ENCODE measurements at regions not wholly inside any gene's neighbourhood (a gene's known extent, or its start where the extent isn't known, plus 50 kb on each side); places are given as distances from the start of the nearest gene placed in this dataset.

GRCh38 chr6:53446151-53446550 is 97.4 kb upstream of the ELOVL5 start:
- Histone ChIP-seq H3K27ac (no peak overlapping the region), H3K9me3 (no peaks in the 10 kb centered on the region), H3K4me1 (no peaks in the 10 kb centered on the region), H3K36me3 (ENCODE audit: insufficient read depth in 1 of 2, low read depth in 1 of 2) (no peaks in the 10 kb centered on the region), H3K4me3 (no peak overlapping the region), H3K27me3 (ENCODE audit: insufficient read depth in 3 of 3, low read length in 2 of 3) (no peaks in the 10 kb centered on the region)
- TF ChIP-seq CTCF (IDR thresholded peaks at IDR 0.05), result no peak
- WGBS, 3 donors, result 65 to 74% (median 66%) methylated on average over 2 of the region's 2 CpGs
- intact Hi-C loops (cut with DNase I), result no loop called here
- ATAC-seq, result no peak
- no peak for DNase-seq

- Histone ChIP-seq H3K36me3 (ENCODE audit: insufficient read depth in 1 of 2, low read depth in 1 of 2) (no peaks in the 10 kb centered on the region), H3K27me3 (ENCODE audit: insufficient read depth in 3 of 3, low read length in 2 of 3) (peaks cover 0 to 2% (median 0%) of the 10 kb centered on the region in 3 donors), H3K27ac (no peak overlapping the region), H3K4me1 (no peaks in the 10 kb centered on the region), H3K4me3 (no peak overlapping the region), H3K9me3 (no peaks in the 10 kb centered on the region)
- ATAC-seq (no peak), DNase-seq (no peak)
- intact Hi-C loops (cut with DNase I), result no loop called here
- WGBS, 3 donors, result 47 to 56% (median 54%) methylated on average over 3 of the region's 3 CpGs
- no peak for TF ChIP-seq CTCF (IDR thresholded peaks at IDR 0.05)
Measured at GRCh38 chr6:53441761-53442160, 93.0 kb upstream of the ELOVL5 start.

GRCh38 chr6:53441035-53441493 is 92.3 kb upstream of the ELOVL5 start:
- ATAC-seq (no peak), DNase-seq (no peak)
- Histone ChIP-seq H3K27me3 (ENCODE audit: insufficient read depth in 3 of 3, low read length in 2 of 3) (peaks cover 0 to 2% (median 0%) of the 10 kb centered on the region in 3 donors), H3K4me3 (no peak overlapping the region), H3K27ac (no peak overlapping the region), H3K36me3 (ENCODE audit: insufficient read depth in 1 of 2, low read depth in 1 of 2) (no peaks in the 10 kb centered on the region), H3K4me1 (no peaks in the 10 kb centered on the region), H3K9me3 (no peaks in the 10 kb centered on the region)
- no peak for TF ChIP-seq CTCF (IDR thresholded peaks at IDR 0.05)
- intact Hi-C loops (cut with DNase I), result no loop called here
- 2 to 36% (median 17%) methylated on average over 1 of the region's 1 CpG for WGBS, 3 donors

- Histone ChIP-seq H3K9me3 (no peaks in the 10 kb centered on the region), H3K36me3 (ENCODE audit: insufficient read depth in 1 of 2, low read depth in 1 of 2) (no peaks in the 10 kb centered on the region), H3K27me3 (ENCODE audit: insufficient read depth in 3 of 3, low read length in 2 of 3) (peaks cover 0 to 2% (median 0%) of the 10 kb centered on the region in 3 donors), H3K27ac (no peak overlapping the region), H3K4me1 (no peaks in the 10 kb centered on the region), H3K4me3 (no peak overlapping the region)
- no peak for TF ChIP-seq CTCF (IDR thresholded peaks at IDR 0.05)
- 40 to 58% (median 52%) methylated on average over 3 of the region's 3 CpGs for WGBS, 3 donors
- ATAC-seq (no peak), DNase-seq (no peak)
- intact Hi-C loops (cut with DNase I), result no loop called here
Measured at GRCh38 chr6:53440336-53440945, 91.7 kb upstream of the ELOVL5 start.

GRCh38 chr6:53439556-53439955 is 90.8 kb upstream of the ELOVL5 start:
- H3K27me3 ChIP-seq (ENCODE audit: insufficient read depth in 3 of 3, low read length in 2 of 3), result peaks cover 0 to 2% (median 0%) of the 10 kb centered on the region in 3 donors
- no peak overlapping the region for H3K27ac ChIP-seq
- no peaks in the 10 kb centered on the region for H3K9me3 ChIP-seq
- intact Hi-C loops (cut with DNase I), result no loop called here
- no peaks in the 10 kb centered on the region for H3K4me1 ChIP-seq
- ATAC-seq (no peak), DNase-seq (no peak)
- no peak overlapping the region for H3K4me3 ChIP-seq
- no peaks in the 10 kb centered on the region for H3K36me3 ChIP-seq (ENCODE audit: insufficient read depth in 1 of 2, low read depth in 1 of 2)
- no peak for TF ChIP-seq CTCF (IDR thresholded peaks at IDR 0.05)
